Activated T-helper 17 cell treated with anti-CD3 and anti-CD28 coated beads, Interleukin-2, amount 50 U/mL, for 72 hours (primary cell): ENCODE measurements at regions not wholly inside any gene's neighbourhood (a gene's known extent, or its start where the extent isn't known, plus 50 kb on each side); places are given as distances from the start of the nearest gene placed in this dataset.

Experiments used
- ATAC-seq: fragments of 150-1000 bp; cut with Tn5 transposase; replicated peaks from 2 replicates; pipeline ENCODE4 v1.10.0; 2021; ENCODE audit warnings: mild to moderate bottlenecking, moderate library complexity
- H3K27ac Mint-ChIP-seq: one replicate; pipeline ENCODE4 v1.8.0; 2022; ENCODE audit warnings: mixed read lengths
- H3K27me3 Mint-ChIP-seq: one replicate; pipeline ENCODE4 v1.8.0; 2022; ENCODE audit warnings: mixed read lengths
- H3K36me3 Mint-ChIP-seq: one replicate; pipeline ENCODE4 v1.8.0; 2022; ENCODE audit warnings: low read depth, mild to moderate bottlenecking, mixed read lengths
- H3K4me1 Mint-ChIP-seq: one replicate; pipeline ENCODE4 v1.8.0; 2022; ENCODE audit warnings: mixed read lengths
- H3K4me3 Mint-ChIP-seq: one replicate; pipeline ENCODE4 v1.8.0; 2022; ENCODE audit warnings: mild to moderate bottlenecking, mixed read lengths
- H3K9me3 Mint-ChIP-seq: one replicate; pipeline ENCODE4 v1.8.0; 2022; ENCODE audit warnings: mixed read lengths

- Mint-ChIP-seq H3K36me3 (no peaks in the 10 kb centered on the region), H3K9me3 (peaks cover 5% of the 10 kb centered on the region), H3K27ac (no peak overlapping the region), H3K4me3 (no peak overlapping the region), H3K4me1 (no peaks in the 10 kb centered on the region), H3K27me3 (peaks cover 20% of the 10 kb centered on the region)
- no peak for ATAC-seq
Observed at GRCh38 chr14:101478096-101478495, 83.2 kb upstream of the DIO3 start.

GRCh38 chr14:101478796-101479410 lies 82.4 kb upstream of the DIO3 start:
- peaks cover 8% of the 10 kb centered on the region for H3K9me3 Mint-ChIP-seq
- no peak overlapping the region for H3K4me3 Mint-ChIP-seq
- H3K27me3 Mint-ChIP-seq, result peaks cover 24% of the 10 kb centered on the region
- no peak for ATAC-seq
- no peaks in the 10 kb centered on the region for H3K36me3 Mint-ChIP-seq
- H3K27ac Mint-ChIP-seq, result no peak overlapping the region
- no peaks in the 10 kb centered on the region for H3K4me1 Mint-ChIP-seq

GRCh38 chr14:101480022-101480746 lies 81.1 kb upstream of the DIO3 start:
- no peak for ATAC-seq
- Mint-ChIP-seq H3K36me3 (no peaks in the 10 kb centered on the region), H3K27me3 (peaks cover 21% of the 10 kb centered on the region), H3K4me3 (no peak overlapping the region), H3K4me1 (no peaks in the 10 kb centered on the region), H3K9me3 (peaks cover 8% of the 10 kb centered on the region), H3K27ac (no peak overlapping the region)

DNA sequence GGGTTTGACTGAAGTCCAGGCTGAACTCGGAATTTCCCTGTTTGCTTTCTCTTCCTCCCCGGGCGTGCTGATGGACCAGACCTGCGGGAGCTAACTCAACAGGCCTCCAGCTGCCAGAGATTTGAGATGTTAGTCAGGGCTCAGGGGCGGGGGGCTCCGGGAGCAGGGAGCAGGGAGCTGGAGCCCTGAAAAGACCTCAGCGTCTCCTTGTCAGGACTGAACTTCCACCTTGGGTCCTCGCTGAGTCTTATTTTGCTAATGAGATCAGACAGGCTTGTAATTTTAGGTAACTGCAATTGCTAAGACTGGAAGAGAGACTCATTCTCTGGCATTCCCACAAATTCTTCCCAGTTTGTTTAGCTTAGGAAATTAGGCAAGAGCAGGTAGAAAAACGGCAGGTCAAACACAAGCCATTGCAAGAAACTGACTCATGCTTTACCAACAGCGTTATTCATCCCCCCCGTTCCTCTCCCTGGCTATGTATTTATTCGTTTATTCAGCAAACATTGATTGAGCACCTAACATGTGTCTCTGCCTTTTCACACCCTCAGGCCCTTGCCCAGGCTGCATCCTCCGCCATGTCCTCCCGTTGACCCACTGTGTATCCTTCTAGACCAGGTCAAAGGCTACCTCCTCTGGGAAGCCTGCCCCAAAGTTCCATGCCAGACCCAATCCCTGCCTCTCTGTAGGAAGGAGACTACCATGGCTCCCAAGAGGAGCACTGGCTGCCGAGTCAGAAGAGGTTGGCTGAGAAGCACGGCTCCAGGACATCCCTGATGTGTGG lies 80.4 kb upstream of the DIO3 start:
- no peak overlapping the region for H3K27ac Mint-ChIP-seq
- H3K27me3 Mint-ChIP-seq, result peaks cover 24% of the 10 kb centered on the region
- no peaks in the 10 kb centered on the region for H3K4me1 Mint-ChIP-seq
- H3K36me3 Mint-ChIP-seq, result no peaks in the 10 kb centered on the region
- no peak for ATAC-seq
- H3K9me3 Mint-ChIP-seq, result peaks cover 8% of the 10 kb centered on the region
- H3K4me3 Mint-ChIP-seq, result no peak overlapping the region

GRCh38 chr14:101481557-101481956 lies 79.7 kb upstream of the DIO3 start:
- no peak overlapping the region for H3K4me3 Mint-ChIP-seq
- H3K36me3 Mint-ChIP-seq, result no peaks in the 10 kb centered on the region
- ATAC-seq, result no peak
- no peaks in the 10 kb centered on the region for H3K4me1 Mint-ChIP-seq
- H3K27me3 Mint-ChIP-seq, result peaks cover 20% of the 10 kb centered on the region
- no peak overlapping the region for H3K27ac Mint-ChIP-seq
- peaks cover 8% of the 10 kb centered on the region for H3K9me3 Mint-ChIP-seq

DNA sequence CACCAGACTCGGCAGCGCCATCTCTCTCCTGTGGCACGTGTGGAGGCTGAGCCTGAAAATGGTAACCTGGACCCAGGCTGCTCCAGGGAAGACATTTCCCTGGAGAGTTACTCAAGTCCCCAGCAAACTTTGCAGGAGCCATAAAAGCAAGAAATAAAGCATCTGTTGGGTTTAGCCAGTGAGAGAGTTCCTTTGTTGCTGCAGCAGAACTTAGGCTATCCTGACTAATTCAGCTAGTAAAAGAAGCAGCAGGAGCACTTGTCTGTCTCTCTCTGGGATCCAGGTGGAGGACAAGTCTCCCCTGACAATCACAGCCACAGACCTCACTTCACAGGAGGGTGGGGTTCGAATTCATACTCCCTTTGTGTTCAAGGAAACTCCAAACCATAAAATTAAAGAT lies 79.2 kb upstream of the DIO3 start:
- H3K4me3 Mint-ChIP-seq, result no peak overlapping the region
- no peaks in the 10 kb centered on the region for H3K36me3 Mint-ChIP-seq
- H3K9me3 Mint-ChIP-seq, result peaks cover 8% of the 10 kb centered on the region
- no peak overlapping the region for H3K27ac Mint-ChIP-seq
- no peaks in the 10 kb centered on the region for H3K4me1 Mint-ChIP-seq
- H3K27me3 Mint-ChIP-seq, result peaks cover 20% of the 10 kb centered on the region
- no peak for ATAC-seq

- H3K4me1 Mint-ChIP-seq, result no peaks in the 10 kb centered on the region
- no peak overlapping the region for H3K4me3 Mint-ChIP-seq
- no peak for ATAC-seq
- H3K27me3 Mint-ChIP-seq, result peaks cover 29% of the 10 kb centered on the region
- no peaks in the 10 kb centered on the region for H3K36me3 Mint-ChIP-seq
- peaks cover 8% of the 10 kb centered on the region for H3K9me3 Mint-ChIP-seq
- H3K27ac Mint-ChIP-seq, result no peak overlapping the region
Observed at GRCh38 chr14:101483829-101484228, 77.5 kb upstream of the DIO3 start.

DNA sequence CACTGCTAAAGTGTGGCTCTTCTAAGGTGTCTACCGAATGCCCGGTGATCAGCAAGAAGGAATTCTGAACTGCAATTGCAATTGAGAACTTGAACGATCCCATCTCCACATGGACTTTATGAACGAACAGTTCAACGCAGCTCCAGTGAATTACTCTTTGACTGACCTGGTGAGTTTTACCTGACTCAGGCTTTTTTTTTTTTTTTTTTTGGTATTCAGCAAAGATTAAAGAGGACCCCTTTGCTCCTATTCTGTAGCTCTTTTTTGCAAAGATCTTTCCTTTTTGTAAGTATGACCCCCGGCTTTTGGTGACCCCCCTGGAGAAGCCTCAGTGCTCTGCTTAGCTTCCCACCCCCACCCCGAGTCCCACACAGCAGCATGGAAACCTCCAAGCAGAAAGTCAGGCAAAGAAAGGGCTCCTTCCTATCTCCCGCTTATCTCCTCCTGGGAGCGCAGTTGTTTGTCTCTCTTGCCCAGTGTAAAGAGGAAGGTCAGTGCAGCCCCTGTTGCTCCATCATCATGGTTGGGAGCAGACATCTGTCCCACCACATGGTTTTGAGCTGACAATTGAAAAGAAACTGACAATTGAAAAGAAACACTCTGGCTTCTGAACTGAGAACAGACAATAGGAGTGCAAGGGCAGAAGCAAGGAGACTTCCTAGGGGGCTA lies 72.1 kb upstream of the DIO3 start:
- no peak for ATAC-seq
- Mint-ChIP-seq H3K4me3 (no peak overlapping the region), H3K4me1 (no peaks in the 10 kb centered on the region), H3K27me3 (peaks cover 34% of the 10 kb centered on the region), H3K9me3 (peaks cover 3% of the 10 kb centered on the region), H3K27ac (no peak overlapping the region), H3K36me3 (no peaks in the 10 kb centered on the region)

- Mint-ChIP-seq H3K9me3 (peaks cover 3% of the 10 kb centered on the region), H3K36me3 (no peaks in the 10 kb centered on the region), H3K4me3 (no peak overlapping the region), H3K27ac (no peak overlapping the region), H3K4me1 (no peaks in the 10 kb centered on the region), H3K27me3 (peaks cover 33% of the 10 kb centered on the region)
- no peak for ATAC-seq
Observed at GRCh38 chr14:101490771-101491170, 70.5 kb upstream of the DIO3 start.

DNA sequence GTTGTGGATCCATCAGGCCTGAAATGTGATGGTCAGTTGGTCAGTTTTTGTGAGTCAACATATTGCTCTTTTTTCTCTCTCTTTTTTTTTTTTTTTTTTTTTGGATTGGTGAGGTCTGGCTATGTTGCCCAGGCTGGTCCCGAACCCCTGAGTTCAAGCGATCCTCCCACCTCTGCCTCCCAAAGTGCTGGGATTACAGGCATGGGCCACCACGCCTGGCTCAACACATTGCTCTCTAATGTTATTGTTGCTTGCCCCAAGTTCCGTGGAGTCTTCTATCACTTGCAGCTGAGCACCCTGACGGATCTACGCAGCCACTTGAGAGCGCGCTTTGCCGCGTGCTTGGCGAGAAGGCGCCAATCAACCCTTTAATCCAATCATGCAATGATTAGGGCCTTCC lies 69.5 kb upstream of the DIO3 start:
- ATAC-seq, result no peak
- Mint-ChIP-seq H3K4me1 (no peaks in the 10 kb centered on the region), H3K27ac (no peak overlapping the region), H3K9me3 (peaks cover 3% of the 10 kb centered on the region), H3K4me3 (no peak overlapping the region), H3K27me3 (peaks cover 31% of the 10 kb centered on the region), H3K36me3 (no peaks in the 10 kb centered on the region)

DNA sequence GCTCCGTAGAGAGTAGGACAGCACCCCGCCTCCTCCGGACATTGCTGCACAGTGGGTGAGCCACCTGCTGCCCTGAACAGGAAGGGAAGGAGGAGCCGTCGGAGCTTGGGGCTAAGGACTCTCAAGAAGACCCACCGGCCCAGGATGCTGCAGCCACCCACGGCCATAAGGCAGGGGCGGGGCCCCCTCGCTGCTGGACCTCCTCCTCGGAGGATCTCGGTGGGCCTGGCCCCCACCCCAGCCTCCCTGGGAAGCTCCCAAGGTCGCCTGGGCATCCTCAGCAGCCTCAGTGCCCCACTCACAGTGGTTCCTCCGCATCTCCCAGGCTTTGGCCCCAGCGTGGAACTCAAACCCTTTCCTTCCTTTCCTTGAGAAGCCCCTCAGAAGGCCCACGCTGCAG lies 68.6 kb upstream of the DIO3 start:
- no peaks in the 10 kb centered on the region for H3K36me3 Mint-ChIP-seq
- H3K9me3 Mint-ChIP-seq, result peaks cover 3% of the 10 kb centered on the region
- no peak for ATAC-seq
- H3K27ac Mint-ChIP-seq, result no peak overlapping the region
- H3K4me1 Mint-ChIP-seq, result no peaks in the 10 kb centered on the region
- H3K4me3 Mint-ChIP-seq, result no peak overlapping the region
- peaks cover 37% of the 10 kb centered on the region for H3K27me3 Mint-ChIP-seq

DNA sequence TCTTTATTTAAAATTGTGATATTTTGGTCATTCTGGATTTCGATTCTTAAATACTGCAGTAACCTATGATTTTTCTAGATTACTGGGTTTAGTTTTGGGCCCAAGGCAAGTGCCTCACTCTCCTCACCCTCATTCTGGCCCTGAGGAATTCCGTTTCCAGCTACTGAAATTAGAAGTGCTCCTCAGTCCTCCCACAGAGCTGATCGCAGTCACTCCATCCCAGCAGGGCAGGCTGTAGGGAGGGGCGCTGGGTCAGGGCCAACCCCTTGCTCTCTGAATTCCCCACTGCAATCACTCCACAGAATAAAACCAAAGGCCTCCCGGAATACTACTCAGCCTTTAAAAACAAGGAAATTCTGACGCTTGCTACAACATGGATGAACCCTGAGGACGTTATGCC lies 66.5 kb upstream of the DIO3 start:
- Mint-ChIP-seq H3K4me1 (no peaks in the 10 kb centered on the region), H3K27ac (no peak overlapping the region), H3K36me3 (no peaks in the 10 kb centered on the region), H3K27me3 (peaks cover 37% of the 10 kb centered on the region), H3K4me3 (no peak overlapping the region), H3K9me3 (peaks cover 3% of the 10 kb centered on the region)
- ATAC-seq, result no peak

DNA sequence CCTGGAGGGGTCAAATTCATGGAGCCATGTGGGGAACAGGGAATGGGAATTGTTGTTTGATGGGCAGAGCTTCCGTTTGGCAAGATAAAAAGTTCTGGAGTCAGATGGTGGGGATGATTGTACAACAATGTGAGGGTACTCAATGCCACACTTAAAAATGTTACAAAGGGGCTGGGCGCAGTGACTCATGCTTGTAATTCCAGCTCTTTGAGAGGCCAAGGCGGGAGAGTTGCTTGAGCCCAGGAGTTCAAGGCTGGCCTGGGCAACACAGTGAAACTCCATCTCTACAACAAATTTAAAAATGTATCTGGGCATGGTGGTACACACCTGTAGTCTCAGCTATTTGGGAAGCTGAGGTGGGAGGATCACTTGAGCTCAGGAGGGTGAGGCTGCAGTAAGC lies 66.0 kb upstream of the DIO3 start:
- H3K4me1 Mint-ChIP-seq, result no peaks in the 10 kb centered on the region
- H3K27ac Mint-ChIP-seq, result no peak overlapping the region
- no peaks in the 10 kb centered on the region for H3K36me3 Mint-ChIP-seq
- ATAC-seq, result no peak
- peaks cover 3% of the 10 kb centered on the region for H3K9me3 Mint-ChIP-seq
- no peak overlapping the region for H3K4me3 Mint-ChIP-seq
- peaks cover 35% of the 10 kb centered on the region for H3K27me3 Mint-ChIP-seq

- no peak overlapping the region for H3K27ac Mint-ChIP-seq
- peaks cover 28% of the 10 kb centered on the region for H3K27me3 Mint-ChIP-seq
- no peaks in the 10 kb centered on the region for H3K4me1 Mint-ChIP-seq
- H3K9me3 Mint-ChIP-seq, result peaks cover 3% of the 10 kb centered on the region
- H3K36me3 Mint-ChIP-seq, result no peaks in the 10 kb centered on the region
- no peak overlapping the region for H3K4me3 Mint-ChIP-seq
- no peak for ATAC-seq
Observed at GRCh38 chr14:101495827-101496775, 65.2 kb upstream of the DIO3 start.
